CD4-positive, alpha-beta T cell (primary cell): ENCODE measurements at regions not wholly inside any gene's neighbourhood (a gene's known extent, or its start where the extent isn't known, plus 50 kb on each side); places are given as distances from the start of the nearest gene placed in this dataset.

ENCODE experiments used
- ATAC-seq: fragments of 200-7000 bp; cut with Tn5 transposase; one replicate; pipeline ENCODE4 v1.10.0; 2022; ENCODE audit warnings: mild to moderate bottlenecking; ENCODE audit not compliant: poor library complexity
- CTCF ChIA-PET: fragments of 350-600 bp; sonication (Branson Sonifier 250); formaldehyde crosslinking; loops from one replicate; lab custom pipeline; 2021; ENCODE audit warnings: antibody characterized with exemption, inconsistent platforms; lab: Charles Lee
- POLR2A ChIA-PET: fragments of 350-600 bp; sonication (Branson Sonifier 250); formaldehyde crosslinking; loops from one replicate; lab custom pipeline; 2021; ENCODE audit warnings: antibody characterized with exemption, inconsistent platforms; lab: Charles Lee
- DNase-seq, 14 experiments: peaks; one replicate each; pipeline ENCODE4 v3.0.0-alpha.2; 2013 to 2020; ENCODE audit warnings: mixed read lengths in 2 of 14
- H3K27ac ChIP-seq, 2 donors: one replicate each; pipeline versions ENCODE4 v1.5.1 to v1.7.0; 2013; ENCODE audit warnings: low read length in 2 of 2, low read depth in 1 of 2, mild to moderate bottlenecking in 1 of 2
- H3K27me3 ChIP-seq, 2 experiments: 1 replicate in 1 of 2; 2 replicates in 1 of 2; pipeline versions ENCODE4 v1.6.1 to v1.7.0; 2013; ENCODE audit warnings: low read length in 2 of 2, control low read depth in 1 of 2, mild to moderate bottlenecking in 1 of 2, moderate library complexity in 1 of 2; ENCODE audit not compliant: insufficient read depth in 2 of 2, control insufficient read depth in 1 of 2
- H3K36me3 ChIP-seq: one replicate; pipeline ENCODE4 v1.6.1; 2013; ENCODE audit warnings: low read length, control low read depth; ENCODE audit not compliant: insufficient read depth
- H3K4me1 ChIP-seq: one replicate; pipeline ENCODE4 v1.6.1; 2013; ENCODE audit warnings: low read length, control low read depth; ENCODE audit not compliant: insufficient read depth
- H3K4me3 ChIP-seq: one replicate; pipeline ENCODE4 v1.5.1; 2013; ENCODE audit warnings: mild to moderate bottlenecking, low read length, moderate library complexity
- H3K9me3 ChIP-seq, 2 experiments: 1 replicate in 1 of 2; 2 replicates in 1 of 2; pipeline versions ENCODE4 v1.6.1 to v1.7.0; 2013; ENCODE audit warnings: low read length in 2 of 2, mild to moderate bottlenecking in 2 of 2, control low read depth in 1 of 2, moderate library complexity in 1 of 2; ENCODE audit not compliant: control insufficient read depth in 1 of 2, insufficient read depth in 1 of 2
- H3K27ac Mint-ChIP-seq: one replicate; pipeline ENCODE4 v1.8.0; 2020; ENCODE audit warnings: mixed read lengths
- H3K27me3 Mint-ChIP-seq: one replicate; pipeline ENCODE4 v1.8.0; 2021; ENCODE audit warnings: mixed read lengths
- H3K36me3 Mint-ChIP-seq: one replicate; pipeline ENCODE4 v1.8.0; 2021; ENCODE audit warnings: low read depth, mixed read lengths
- H3K4me1 Mint-ChIP-seq: one replicate; pipeline ENCODE4 v1.8.0; 2021; ENCODE audit warnings: low read depth, mixed read lengths
- H3K4me3 Mint-ChIP-seq: one replicate; pipeline ENCODE4 v1.8.0; 2020; ENCODE audit warnings: mild to moderate bottlenecking, mixed read lengths
- H3K9me3 Mint-ChIP-seq: one replicate; pipeline ENCODE4 v1.8.0; 2020; ENCODE audit warnings: mixed read lengths
- CTCF ChIP-seq: fragments of 200-600 bp; IDR thresholded peaks from one replicate; pipeline ENCODE4 v1.8.0; 2022; ENCODE audit warnings: antibody characterized with exemption, mild to moderate bottlenecking
- intact Hi-C, 2 experiments: fragments of 100-400 bp; cut with DNase I in 1 of 2; cut with micrococcal nuclease in 1 of 2; formaldehyde crosslinking; loops; one replicate each; pipeline versions ENCODE4 v1.15.1 to v1.9.0; 2023 to 2025; cut with DNase I, micrococcal nuclease

GRCh38 chr5:12691330-12691729, 787.1 kb upstream of the CTNND2 start:
- ChIA-PET CTCF (no interaction called here), POLR2A (no interaction called here)
- Mint-ChIP-seq H3K4me3 (no peak overlapping the region), H3K27ac (no peak overlapping the region), H3K9me3 (peaks cover 13% of the 10 kb centered on the region), H3K4me1 (no peaks in the 10 kb centered on the region), H3K27me3 (no peaks in the 10 kb centered on the region), H3K36me3 (no peaks in the 10 kb centered on the region)
- H3K9me3 ChIP-seq: no peaks in the 10 kb centered on the region
- H3K4me3 ChIP-seq: no peak overlapping the region
- H3K4me1 ChIP-seq: no peaks in the 10 kb centered on the region
- ATAC-seq (no peak), DNase-seq (no peak)
- intact Hi-C loops: no loop called here
- no peaks in the 10 kb centered on the region for H3K36me3 ChIP-seq
- no peaks in the 10 kb centered on the region for H3K27me3 ChIP-seq
- no peak for TF ChIP-seq CTCF
- H3K27ac ChIP-seq: no peak overlapping the region

GRCh38 chr5:12690361-12690760, 786.1 kb upstream of the CTNND2 start:
- no peak for DNase-seq
- Histone ChIP-seq H3K9me3 (no peaks in the 10 kb centered on the region), H3K4me1 (no peaks in the 10 kb centered on the region), H3K36me3 (no peaks in the 10 kb centered on the region), H3K4me3 (no peak overlapping the region), H3K27ac (no peak overlapping the region), H3K27me3 (no peaks in the 10 kb centered on the region)
- peaks cover 13% of the 10 kb centered on the region for H3K9me3 Mint-ChIP-seq
- H3K27ac Mint-ChIP-seq: no peak overlapping the region
- H3K27me3 Mint-ChIP-seq: no peaks in the 10 kb centered on the region
- no peaks in the 10 kb centered on the region for H3K4me1 Mint-ChIP-seq
- POLR2A ChIA-PET: no interaction called here
- no peak overlapping the region for H3K4me3 Mint-ChIP-seq
- H3K36me3 Mint-ChIP-seq: no peaks in the 10 kb centered on the region
- intact Hi-C loops: no loop called here
- CTCF ChIA-PET: no interaction called here
- ATAC-seq: no peak
- no peak for TF ChIP-seq CTCF

- no peak overlapping the region for H3K4me3 Mint-ChIP-seq
- ChIA-PET POLR2A (no interaction called here), CTCF (no interaction called here)
- no peaks in the 10 kb centered on the region for H3K4me1 ChIP-seq
- H3K27me3 Mint-ChIP-seq: no peaks in the 10 kb centered on the region
- H3K36me3 ChIP-seq: no peaks in the 10 kb centered on the region
- no peak for TF ChIP-seq CTCF
- no peak overlapping the region for H3K4me3 ChIP-seq
- no peaks in the 10 kb centered on the region for H3K27me3 ChIP-seq
- no peaks in the 10 kb centered on the region for H3K4me1 Mint-ChIP-seq
- H3K9me3 Mint-ChIP-seq: peaks cover 6% of the 10 kb centered on the region
- no peak overlapping the region for H3K27ac Mint-ChIP-seq
- no peaks in the 10 kb centered on the region for H3K9me3 ChIP-seq
- no peak overlapping the region for H3K27ac ChIP-seq
- ATAC-seq (no peak), DNase-seq (no peak)
- no peaks in the 10 kb centered on the region for H3K36me3 Mint-ChIP-seq
- intact Hi-C loops: no loop called here
These were observed 779.0 kb upstream of the CTNND2 start for GRCh38 chr5:12683249-12683648.
